ENCODE measurements at regions not wholly inside any gene's neighbourhood (a gene's known extent, or its start where the extent isn't known, plus 50 kb on each side); places are given as distances from the start of the nearest gene placed in this dataset.

DNA sequence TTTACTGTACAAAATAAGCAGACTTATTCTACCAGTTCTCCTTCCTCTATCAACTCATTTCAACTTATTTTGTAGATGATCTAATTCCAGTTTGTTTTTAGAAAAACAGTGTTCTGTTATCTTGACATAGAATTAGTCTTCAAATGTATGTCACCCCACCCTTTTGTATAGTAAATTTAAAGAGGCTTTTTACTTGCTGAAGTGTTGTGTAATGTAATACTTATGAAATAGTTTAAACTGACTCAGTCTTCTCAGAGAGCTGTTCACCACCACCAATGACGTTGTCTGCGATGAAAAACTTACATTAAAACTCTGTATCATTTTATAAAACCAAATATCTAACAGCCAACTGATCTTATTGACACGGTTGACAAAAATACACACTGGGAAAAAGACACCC is 82.9 kb downstream of the RAP2B start:
- Histone ChIP-seq H3K36me3 (replicated peaks in 1 of 2; ENCODE audit: control insufficient read depth in 2 of 2, insufficient read depth in 2 of 2, low read length in 2 of 2) (no peaks in the 10 kb centered on the region), H3K14ac (ENCODE audit: low read length) (no peak overlapping the region), H3K79me1 (ENCODE audit: low read depth, low read length) (no peaks in the 10 kb centered on the region), H4K91ac (ENCODE audit: low read depth, low read length, poor library complexity) (no peak overlapping the region), H3K27me3 (ENCODE audit: control insufficient read depth in 3 of 3, insufficient read depth in 3 of 3, low read depth in 1 of 3, low read length in 3 of 3) (no peaks in the 10 kb centered on the region), H2AK5ac (ENCODE audit: low read depth, low read length) (no peak overlapping the region), H3K9ac (ENCODE audit: low read depth, low read length, poor library complexity) (no peak overlapping the region), H2BK120ac (ENCODE audit: low read depth, low read length) (no peak overlapping the region), H3K27ac (replicated peaks; ENCODE audit: low read length) (no peak overlapping the region), H2AFZ (ENCODE audit: low read length) (no peak overlapping the region), H2BK15ac (ENCODE audit: low read length) (no peak overlapping the region), H3K4me3 (ENCODE audit: low read length in 2 of 2) (no peak overlapping the region), H3K18ac (ENCODE audit: low read length) (no peak overlapping the region), H3K9me3 (replicated peaks in 1 of 2; ENCODE audit: control insufficient read depth in 2 of 2, insufficient read depth in 1 of 2, low read depth in 1 of 2, low read length in 2 of 2) (no peaks in the 10 kb centered on the region), H3K4me2 (ENCODE audit: insufficient read depth, low read length, poor library complexity, severe bottlenecking) (no peak overlapping the region), H3K4ac (ENCODE audit: low read length) (no peak overlapping the region), H2BK5ac (ENCODE audit: low read length) (no peak overlapping the region), H3K4me1 (ENCODE audit: control insufficient read depth in 2 of 2, insufficient read depth in 1 of 2, low read depth in 1 of 2, low read length in 2 of 2) (no peaks in the 10 kb centered on the region), H3K23ac (ENCODE audit: low read depth, low read length, poor library complexity) (no peak overlapping the region), H4K8ac (ENCODE audit: low read depth, low read length) (no peak overlapping the region), H2BK12ac (ENCODE audit: low read length) (no peak overlapping the region)
- no peak for DNase-seq (ENCODE audit: low spot score)
- no CpG with 5 or more reads among the region's 3 CpGs for WGBS, 2 donors (ENCODE audit: extremely low coverage in 2 of 2, insufficient read length in 2 of 2, insufficient replicate concordance in 1 of 2)

DNA sequence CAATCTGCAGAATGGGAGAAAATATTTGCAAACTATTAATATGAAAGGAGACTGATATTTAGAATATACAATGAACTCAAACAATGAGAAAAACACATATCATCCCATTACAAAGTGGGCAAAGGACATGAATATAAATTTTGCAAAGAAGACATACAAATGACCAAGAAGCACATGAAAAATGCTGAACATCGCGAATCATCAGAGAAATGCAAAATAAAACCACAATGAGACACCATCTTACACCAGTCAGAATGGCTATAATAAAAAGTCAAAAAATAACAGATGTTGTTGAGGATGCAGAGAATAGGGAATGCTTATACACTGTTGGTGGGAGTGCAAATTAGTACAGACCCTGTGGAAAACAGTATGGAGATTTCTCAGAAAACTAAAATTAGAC is 83.6 kb downstream of the RAP2B start:
- Histone ChIP-seq H3K27ac (replicated peaks; ENCODE audit: low read length) (no peak overlapping the region), H4K91ac (ENCODE audit: low read depth, low read length, poor library complexity) (no peak overlapping the region), H2BK5ac (ENCODE audit: low read length) (no peak overlapping the region), H3K4me3 (ENCODE audit: low read length in 2 of 2) (no peak overlapping the region), H2AK5ac (ENCODE audit: low read depth, low read length) (no peak overlapping the region), H4K8ac (ENCODE audit: low read depth, low read length) (no peak overlapping the region), H3K23ac (ENCODE audit: low read depth, low read length, poor library complexity) (no peak overlapping the region), H2BK15ac (ENCODE audit: low read length) (no peak overlapping the region), H3K18ac (ENCODE audit: low read length) (no peak overlapping the region), H3K9ac (ENCODE audit: low read depth, low read length, poor library complexity) (no peak overlapping the region), H3K4me1 (ENCODE audit: control insufficient read depth in 2 of 2, insufficient read depth in 1 of 2, low read depth in 1 of 2, low read length in 2 of 2) (no peaks in the 10 kb centered on the region), H3K14ac (ENCODE audit: low read length) (no peak overlapping the region), H2AFZ (ENCODE audit: low read length) (no peak overlapping the region), H2BK12ac (ENCODE audit: low read length) (no peak overlapping the region), H3K27me3 (ENCODE audit: control insufficient read depth in 3 of 3, insufficient read depth in 3 of 3, low read depth in 1 of 3, low read length in 3 of 3) (no peaks in the 10 kb centered on the region), H3K9me3 (replicated peaks in 1 of 2; ENCODE audit: control insufficient read depth in 2 of 2, insufficient read depth in 1 of 2, low read depth in 1 of 2, low read length in 2 of 2) (no peaks in the 10 kb centered on the region), H2BK120ac (ENCODE audit: low read depth, low read length) (no peak overlapping the region), H3K4me2 (ENCODE audit: insufficient read depth, low read length, poor library complexity, severe bottlenecking) (no peak overlapping the region), H3K4ac (ENCODE audit: low read length) (no peak overlapping the region), H3K79me1 (ENCODE audit: low read depth, low read length) (no peaks in the 10 kb centered on the region), H3K36me3 (replicated peaks in 1 of 2; ENCODE audit: control insufficient read depth in 2 of 2, insufficient read depth in 2 of 2, low read length in 2 of 2) (no peaks in the 10 kb centered on the region)
- no CpG with 5 or more reads among the region's 2 CpGs for WGBS, 2 donors (ENCODE audit: extremely low coverage in 2 of 2, insufficient read length in 2 of 2, insufficient replicate concordance in 1 of 2)
- no peak for DNase-seq (ENCODE audit: low spot score)

DNA sequence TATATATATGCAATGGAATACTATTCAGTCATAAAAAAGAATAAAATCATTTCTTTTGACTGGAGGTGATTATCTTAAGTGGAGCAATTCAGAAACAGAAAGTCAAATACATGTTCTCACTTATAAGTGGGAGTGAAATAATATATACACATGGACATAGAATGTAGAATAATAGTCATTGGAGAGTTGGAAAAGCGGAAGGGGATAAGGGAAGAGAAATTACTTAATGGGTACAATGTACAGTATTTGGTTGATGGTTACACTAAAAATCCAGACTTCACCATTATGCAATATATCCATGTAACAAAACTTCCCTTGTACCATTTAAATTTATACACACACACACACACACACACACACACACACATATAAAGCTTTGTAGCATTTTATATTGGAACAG is 84.3 kb downstream of the RAP2B start:
- H3K9ac ChIP-seq (ENCODE audit: low read depth, low read length, poor library complexity) = no peak overlapping the region
- no peak overlapping the region for H2BK12ac ChIP-seq (ENCODE audit: low read length)
- H3K18ac ChIP-seq (ENCODE audit: low read length) = no peak overlapping the region
- H3K4ac ChIP-seq (ENCODE audit: low read length) = no peak overlapping the region
- no peak for DNase-seq (ENCODE audit: low spot score)
- H3K23ac ChIP-seq (ENCODE audit: low read depth, low read length, poor library complexity) = no peak overlapping the region
- H3K27ac ChIP-seq (replicated peaks; ENCODE audit: low read length) = no peak overlapping the region
- no peaks in the 10 kb centered on the region for H3K9me3 ChIP-seq (replicated peaks in 1 of 2; ENCODE audit: control insufficient read depth in 2 of 2, insufficient read depth in 1 of 2, low read depth in 1 of 2, low read length in 2 of 2)
- H2BK120ac ChIP-seq (ENCODE audit: low read depth, low read length) = no peak overlapping the region
- H4K8ac ChIP-seq (ENCODE audit: low read depth, low read length) = no peak overlapping the region
- H3K79me1 ChIP-seq (ENCODE audit: low read depth, low read length) = no peaks in the 10 kb centered on the region
- no peak overlapping the region for H2AFZ ChIP-seq (ENCODE audit: low read length)
- no peak overlapping the region for H2AK5ac ChIP-seq (ENCODE audit: low read depth, low read length)
- no peak overlapping the region for H2BK15ac ChIP-seq (ENCODE audit: low read length)
- no peaks in the 10 kb centered on the region for H3K36me3 ChIP-seq (replicated peaks in 1 of 2; ENCODE audit: control insufficient read depth in 2 of 2, insufficient read depth in 2 of 2, low read length in 2 of 2)
- no peak overlapping the region for H3K14ac ChIP-seq (ENCODE audit: low read length)
- H3K4me3 ChIP-seq (ENCODE audit: low read length in 2 of 2) = no peak overlapping the region
- no CpG with 5 or more reads among the region's 1 CpG for WGBS, 2 donors (ENCODE audit: extremely low coverage in 2 of 2, insufficient read length in 2 of 2, insufficient replicate concordance in 1 of 2)
- no peak overlapping the region for H4K91ac ChIP-seq (ENCODE audit: low read depth, low read length, poor library complexity)
- H3K4me1 ChIP-seq (ENCODE audit: control insufficient read depth in 2 of 2, insufficient read depth in 1 of 2, low read depth in 1 of 2, low read length in 2 of 2) = no peaks in the 10 kb centered on the region
- no peaks in the 10 kb centered on the region for H3K27me3 ChIP-seq (ENCODE audit: control insufficient read depth in 3 of 3, insufficient read depth in 3 of 3, low read depth in 1 of 3, low read length in 3 of 3)
- no peak overlapping the region for H3K4me2 ChIP-seq (ENCODE audit: insufficient read depth, low read length, poor library complexity, severe bottlenecking)
- no peak overlapping the region for H2BK5ac ChIP-seq (ENCODE audit: low read length)

DNA sequence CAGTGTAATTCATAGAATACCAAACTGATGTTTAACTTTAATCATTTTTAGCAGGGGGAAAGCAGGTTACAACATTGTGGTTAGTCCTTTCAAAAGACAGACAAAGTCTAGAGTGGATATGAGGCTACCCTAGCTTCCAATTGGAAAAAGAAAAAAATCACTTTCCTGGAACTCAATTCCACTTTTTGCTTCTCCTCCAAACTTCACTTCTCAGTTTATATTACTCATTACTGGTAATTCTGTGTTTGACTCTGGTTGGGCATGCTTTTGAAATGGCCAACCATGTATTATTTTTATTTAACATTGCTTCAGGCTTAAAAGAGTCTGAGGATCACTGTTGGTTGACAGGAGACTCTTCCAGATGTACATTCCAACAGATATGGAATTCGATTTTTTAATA is 84.8 kb downstream of the RAP2B start:
- Histone ChIP-seq H2BK15ac (ENCODE audit: low read length) (no peak overlapping the region), H3K4ac (ENCODE audit: low read length) (no peak overlapping the region), H3K36me3 (replicated peaks in 1 of 2; ENCODE audit: control insufficient read depth in 2 of 2, insufficient read depth in 2 of 2, low read length in 2 of 2) (no peaks in the 10 kb centered on the region), H4K91ac (ENCODE audit: low read depth, low read length, poor library complexity) (no peak overlapping the region), H3K9ac (ENCODE audit: low read depth, low read length, poor library complexity) (no peak overlapping the region), H3K14ac (ENCODE audit: low read length) (no peak overlapping the region), H2AK5ac (ENCODE audit: low read depth, low read length) (no peak overlapping the region), H3K27me3 (ENCODE audit: control insufficient read depth in 3 of 3, insufficient read depth in 3 of 3, low read depth in 1 of 3, low read length in 3 of 3) (no peaks in the 10 kb centered on the region), H4K8ac (ENCODE audit: low read depth, low read length) (no peak overlapping the region), H3K27ac (replicated peaks; ENCODE audit: low read length) (no peak overlapping the region), H2AFZ (ENCODE audit: low read length) (no peak overlapping the region), H2BK5ac (ENCODE audit: low read length) (no peak overlapping the region), H3K18ac (ENCODE audit: low read length) (no peak overlapping the region), H3K79me1 (ENCODE audit: low read depth, low read length) (no peaks in the 10 kb centered on the region), H3K4me1 (ENCODE audit: control insufficient read depth in 2 of 2, insufficient read depth in 1 of 2, low read depth in 1 of 2, low read length in 2 of 2) (no peaks in the 10 kb centered on the region), H3K23ac (ENCODE audit: low read depth, low read length, poor library complexity) (no peak overlapping the region), H2BK12ac (ENCODE audit: low read length) (no peak overlapping the region), H3K4me3 (ENCODE audit: low read length in 2 of 2) (no peak overlapping the region), H3K9me3 (replicated peaks in 1 of 2; ENCODE audit: control insufficient read depth in 2 of 2, insufficient read depth in 1 of 2, low read depth in 1 of 2, low read length in 2 of 2) (no peaks in the 10 kb centered on the region), H2BK120ac (ENCODE audit: low read depth, low read length) (no peak overlapping the region), H3K4me2 (ENCODE audit: insufficient read depth, low read length, poor library complexity, severe bottlenecking) (no peak overlapping the region)
- WGBS, 2 donors (ENCODE audit: extremely low coverage in 2 of 2, insufficient read length in 2 of 2, insufficient replicate concordance in 1 of 2) = no CpG with 5 or more reads among the region's 1 CpG
- DNase-seq (ENCODE audit: low spot score) = no peak
